OCI-LY3 (cell line): ENCODE measurements at regions not wholly inside any gene's neighbourhood (a gene's known extent, or its start where the extent isn't known, plus 50 kb on each side); places are given as distances from the start of the nearest gene placed in this dataset.
A peak's percentile ranks its signal among the peaks of the same experiment; 100 is the strongest.

Source experiments
- H2AFZ ChIP-seq: fragments of 200-600, 300-600 bp; shearing (Covaris generic); 2 replicates; pipeline ENCODE4 v1.6.0; 2014; ENCODE audit warnings: antibody characterized with exemption, low read depth, low read length
- H3K27ac ChIP-seq: fragments of 200-600, 300-600 bp; sonication (generic); 2 replicates; pipeline ENCODE4 v1.5.1; 2014; ENCODE audit warnings: mild to moderate bottlenecking, low read length, moderate library complexity, mixed read lengths
- H3K27me3 ChIP-seq: fragments of 200-600, 300-600 bp; sonication (generic); 2 replicates; pipeline ENCODE4 v1.6.1; 2014; ENCODE audit warnings: low read depth, low read length, mixed read lengths
- H3K36me3 ChIP-seq: fragments of 200-600, 300-600 bp; sonication (generic); replicated peaks from 2 replicates; pipeline ENCODE3; 2014; ENCODE audit warnings: low read depth, low read length, mixed read lengths
- H3K4me1 ChIP-seq: fragments of 300-600, 200-600 bp; sonication (generic); 2 replicates; pipeline ENCODE4 v1.6.1; 2014; ENCODE audit warnings: low read length, mixed read lengths
- H3K4me2 ChIP-seq: fragments of 200-600, 300-600 bp; sonication (generic); 2 replicates; pipeline ENCODE4 v1.6.1; 2014; ENCODE audit warnings: low read length, mixed read lengths
- H3K4me3 ChIP-seq: fragments of 300-600, 200-600 bp; sonication (generic); 2 replicates; pipeline ENCODE4 v1.5.1; 2014; ENCODE audit warnings: antibody characterized with exemption, mild to moderate bottlenecking, low read length, moderate library complexity
- H3K79me2 ChIP-seq: fragments of 300-600, 200-600 bp; shearing (Covaris generic); 2 replicates; pipeline ENCODE4 v1.6.1; 2014; ENCODE audit warnings: mild to moderate bottlenecking, low read length, mixed read lengths
- H3K9ac ChIP-seq: fragments of 300-600, 200-600 bp; shearing (Covaris generic); 2 replicates; pipeline ENCODE4 v1.6.0; 2014; ENCODE audit warnings: mild to moderate bottlenecking, low read length, moderate library complexity
- H3K9me3 ChIP-seq: fragments of 200-600, 300-600 bp; shearing (Covaris generic); 2 replicates; pipeline ENCODE4 v1.6.1; 2014; ENCODE audit warnings: low read length, mixed read lengths; ENCODE audit not compliant: insufficient read depth
- H4K20me1 ChIP-seq: fragments of 200-600, 300-600 bp; sonication (generic); 2 replicates; pipeline ENCODE4 v1.6.1; 2016; ENCODE audit warnings: low read length, mixed read lengths; ENCODE audit not compliant: insufficient read depth
- EZH2phosphoT487 ChIP-seq: fragments of 200-600 bp; shearing (Covaris generic); IDR thresholded peaks from 2 replicates; pipeline ENCODE4 v1.6.1; 2018; ENCODE audit warnings: antibody characterized with exemption, mixed run types, low read depth
- TF ChIP-seq, protein P1 (sequence below): fragments of 200-600, 300-600 bp; sonication (generic); IDR thresholded peaks from 2 replicates; pipeline ENCODE4 v1.5.1; 2014; ENCODE audit warnings: antibody characterized with exemption, low read length, low read depth

DNA sequence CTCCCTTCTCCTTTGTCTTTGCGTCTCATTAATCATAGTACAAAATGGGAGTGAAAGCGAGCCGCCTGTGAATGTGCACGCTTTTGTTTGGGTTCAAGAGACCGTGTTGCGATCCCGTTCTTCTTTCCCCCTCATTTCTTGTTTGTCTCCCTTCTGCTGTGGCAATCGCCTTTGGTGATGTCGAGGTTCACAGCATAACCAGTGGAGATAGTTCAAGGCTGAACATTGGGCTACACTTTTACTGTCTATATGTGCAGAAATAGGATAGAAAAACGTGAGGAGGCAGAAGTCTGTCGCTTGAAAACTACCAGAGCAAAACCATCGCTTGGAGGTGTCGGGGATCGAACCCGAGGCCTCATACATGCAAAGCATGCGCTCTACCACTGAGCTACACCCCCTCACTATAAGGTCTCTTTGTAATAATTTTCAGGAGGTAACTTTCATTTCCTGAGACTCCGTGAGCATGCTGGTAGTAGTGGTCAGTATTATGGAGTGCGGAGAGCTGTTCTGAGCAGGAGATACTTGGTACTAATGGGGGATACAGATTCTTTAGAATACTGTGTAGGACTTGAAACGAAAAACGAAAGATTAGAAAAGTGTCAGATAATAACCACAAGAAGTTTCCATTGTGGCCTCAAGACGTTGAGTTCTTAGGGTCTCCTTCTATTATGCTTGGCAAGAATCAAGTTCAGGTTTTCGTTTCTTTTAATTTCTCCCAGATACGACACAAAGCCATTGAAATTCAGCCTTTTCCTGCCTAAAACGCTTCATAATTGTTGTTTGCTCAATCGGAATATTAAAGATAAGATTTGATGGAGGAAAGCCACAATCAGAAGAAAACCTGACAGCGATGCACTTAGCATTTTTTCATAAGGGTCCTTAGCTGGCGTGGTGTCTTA is 106.6 kb downstream of the TRIM27 start:
- peak overlapping the region; percentile 83 for H3K4me2 ChIP-seq
- TF ChIP-seq, protein P1, sequence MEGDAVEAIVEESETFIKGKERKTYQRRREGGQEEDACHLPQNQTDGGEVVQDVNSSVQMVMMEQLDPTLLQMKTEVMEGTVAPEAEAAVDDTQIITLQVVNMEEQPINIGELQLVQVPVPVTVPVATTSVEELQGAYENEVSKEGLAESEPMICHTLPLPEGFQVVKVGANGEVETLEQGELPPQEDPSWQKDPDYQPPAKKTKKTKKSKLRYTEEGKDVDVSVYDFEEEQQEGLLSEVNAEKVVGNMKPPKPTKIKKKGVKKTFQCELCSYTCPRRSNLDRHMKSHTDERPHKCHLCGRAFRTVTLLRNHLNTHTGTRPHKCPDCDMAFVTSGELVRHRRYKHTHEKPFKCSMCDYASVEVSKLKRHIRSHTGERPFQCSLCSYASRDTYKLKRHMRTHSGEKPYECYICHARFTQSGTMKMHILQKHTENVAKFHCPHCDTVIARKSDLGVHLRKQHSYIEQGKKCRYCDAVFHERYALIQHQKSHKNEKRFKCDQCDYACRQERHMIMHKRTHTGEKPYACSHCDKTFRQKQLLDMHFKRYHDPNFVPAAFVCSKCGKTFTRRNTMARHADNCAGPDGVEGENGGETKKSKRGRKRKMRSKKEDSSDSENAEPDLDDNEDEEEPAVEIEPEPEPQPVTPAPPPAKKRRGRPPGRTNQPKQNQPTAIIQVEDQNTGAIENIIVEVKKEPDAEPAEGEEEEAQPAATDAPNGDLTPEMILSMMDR, result no peak
- no peak for TF ChIP-seq EZH2phosphoT487
- H2AFZ ChIP-seq, result peak overlapping the region; percentile 33; the same call in 1 of the 2 replicates
- peak overlapping the region; percentile 63 for H3K9ac ChIP-seq
- no peaks in the 10 kb centered on the region for H3K79me2 ChIP-seq
- no peaks in the 10 kb centered on the region for H3K9me3 ChIP-seq
- H3K27ac ChIP-seq, result no peak overlapping the region
- H3K27me3 ChIP-seq, result no peaks in the 10 kb centered on the region
- no peaks in the 10 kb centered on the region for H3K36me3 ChIP-seq
- H4K20me1 ChIP-seq, result no peaks in the 10 kb centered on the region
- peaks cover 13% of the 10 kb centered on the region; the same call in 1 of the 2 replicates for H3K4me1 ChIP-seq
- peak overlapping the region; percentile 89 for H3K4me3 ChIP-seq

DNA sequence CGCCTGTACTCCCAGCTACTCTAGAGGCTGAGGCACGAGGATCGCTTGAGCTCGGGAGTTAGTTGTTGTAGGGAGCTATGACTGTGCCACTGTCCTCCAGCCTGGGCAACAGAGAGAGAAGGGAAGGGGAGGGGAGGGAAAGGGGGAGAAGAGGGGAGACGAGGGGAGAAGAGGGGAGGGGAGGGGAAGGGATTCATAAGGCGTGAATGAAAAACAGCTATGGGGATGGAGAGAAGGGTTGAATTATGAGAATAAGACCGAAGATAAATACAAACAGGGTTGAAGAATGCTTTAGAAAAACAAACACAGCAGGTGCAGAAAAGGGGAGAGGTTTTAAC is 106.0 kb downstream of the TRIM27 start:
- no peaks in the 10 kb centered on the region for H3K9me3 ChIP-seq
- peak overlapping the region; percentile 89 for H3K4me3 ChIP-seq
- no peaks in the 10 kb centered on the region for H3K36me3 ChIP-seq
- peak overlapping the region; percentile 83 for H3K4me2 ChIP-seq
- TF ChIP-seq, protein P1, result no peak
- TF ChIP-seq EZH2phosphoT487, result no peak
- peaks cover 9% of the 10 kb centered on the region; the same call in 1 of the 2 replicates for H3K4me1 ChIP-seq
- peak overlapping the region; percentile 33; the same call in 1 of the 2 replicates for H2AFZ ChIP-seq
- peak overlapping the region; percentile 63 for H3K9ac ChIP-seq
- no peaks in the 10 kb centered on the region for H4K20me1 ChIP-seq
- H3K27ac ChIP-seq, result no peak overlapping the region
- H3K79me2 ChIP-seq, result no peaks in the 10 kb centered on the region
- no peaks in the 10 kb centered on the region for H3K27me3 ChIP-seq

DNA sequence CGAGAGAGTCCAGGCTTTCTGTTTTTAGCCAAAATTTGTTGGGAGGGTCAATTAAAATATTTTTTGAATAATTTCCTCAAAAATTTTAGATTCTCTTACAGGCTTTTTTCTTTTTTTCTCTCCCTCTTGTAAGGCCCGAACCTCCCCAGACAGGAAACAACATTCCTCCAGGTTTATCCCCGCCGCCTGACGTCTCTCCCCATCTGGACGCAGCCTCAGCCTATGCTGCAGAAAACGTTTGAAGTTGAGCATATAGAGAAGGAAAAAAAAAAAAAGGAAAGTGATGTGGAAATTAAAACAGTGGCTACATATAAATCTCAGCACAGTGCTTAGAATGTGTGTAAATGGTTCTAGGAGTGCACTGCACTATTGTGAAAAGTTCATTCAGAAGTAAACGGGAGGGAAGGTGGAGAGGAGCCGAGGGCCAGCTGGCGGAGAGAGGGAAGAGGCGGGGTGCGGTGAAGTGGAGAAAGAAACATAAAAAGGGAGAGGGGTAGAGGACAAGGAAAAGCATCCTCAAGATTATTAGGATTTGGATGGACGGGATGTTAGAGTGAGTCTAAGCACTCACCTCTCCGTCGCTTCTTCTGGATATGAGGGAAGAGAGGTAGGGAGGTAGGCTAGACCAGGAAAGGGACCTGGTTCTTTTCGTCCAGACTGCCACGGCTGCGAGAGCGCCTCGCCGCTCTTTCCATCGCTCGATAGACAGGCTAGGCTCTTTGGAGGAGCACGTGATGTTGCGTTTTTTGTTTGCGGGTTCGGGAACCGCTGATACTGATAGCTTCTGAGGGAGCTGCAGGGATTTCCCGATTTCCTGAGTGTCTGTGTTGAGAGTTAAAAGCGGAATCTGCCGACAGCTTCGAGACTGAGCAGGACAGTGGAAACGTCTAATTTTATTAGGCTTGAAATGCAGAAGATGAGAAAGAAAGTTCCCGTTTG is 98.7 kb downstream of the TRIM27 start:
- Histone ChIP-seq H3K9me3 (no peaks in the 10 kb centered on the region), H4K20me1 (no peaks in the 10 kb centered on the region), H3K79me2 (no peaks in the 10 kb centered on the region), H3K9ac (no peak overlapping the region), H3K4me1 (no peaks in the 10 kb centered on the region), H3K4me3 (no peak overlapping the region), H3K27me3 (no peaks in the 10 kb centered on the region), H3K36me3 (no peaks in the 10 kb centered on the region), H3K27ac (no peak overlapping the region), H3K4me2 (no peak overlapping the region), H2AFZ (no peak overlapping the region)
- TF ChIP-seq, protein P1, result no peak
- TF ChIP-seq EZH2phosphoT487, result no peak
